GM19438 (cell line): ENCODE measurements at regions not wholly inside any gene's neighbourhood (a gene's known extent, or its start where the extent isn't known, plus 50 kb on each side); places are given as distances from the start of the nearest gene placed in this dataset.
A peak's percentile ranks its signal among the peaks of the same experiment; 100 is the strongest.

Experiments
- ATAC-seq: cut with Tn5 transposase; IDR thresholded peaks from one replicate; pipeline ENCODE4 v1.9.1; 2021; ENCODE audit warnings: low read depth; ENCODE audit not compliant: unreplicated experiment

DNA sequence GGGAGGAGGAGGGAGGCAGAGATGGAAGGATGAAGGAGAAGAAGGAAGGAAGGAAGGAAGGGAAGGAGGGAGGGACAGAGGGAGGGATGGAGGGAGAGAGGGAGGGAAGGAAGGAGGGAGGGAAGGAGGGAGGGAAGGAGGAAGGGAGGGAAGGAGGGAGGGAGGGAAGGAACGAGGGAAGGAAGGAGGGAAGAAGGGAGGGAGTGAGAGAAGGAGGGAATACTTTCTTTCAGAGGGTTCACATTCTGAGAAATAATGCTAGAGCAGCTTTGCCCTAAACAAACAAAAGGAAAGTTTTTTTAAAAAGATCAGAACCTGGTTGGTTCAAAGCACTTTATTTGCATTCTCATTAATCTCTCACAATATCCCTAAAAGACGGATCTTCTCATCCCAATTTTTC is 96.1 kb upstream of the NXT1 start:
- ATAC-seq, result no peak

DNA sequence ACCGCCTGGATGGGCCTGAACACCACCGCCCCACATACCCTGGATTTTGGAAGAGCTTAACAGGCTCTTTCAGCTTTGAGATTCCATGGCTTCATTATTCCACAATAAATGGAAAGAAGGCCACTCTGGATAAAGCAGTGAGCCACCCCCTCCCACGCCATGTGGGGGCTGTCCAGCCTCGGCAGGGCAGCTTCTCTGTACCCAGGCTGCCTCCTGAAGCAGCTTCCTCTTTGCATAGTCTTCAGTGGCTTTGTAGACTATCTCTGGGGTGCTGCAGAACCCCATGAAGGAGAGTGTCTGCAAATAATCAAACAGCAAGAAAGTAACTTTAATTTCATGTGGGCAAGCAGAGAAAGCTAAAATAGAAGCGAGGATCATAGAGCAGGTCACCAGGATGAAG is 96.6 kb upstream of the NXT1 start:
- ATAC-seq, result no peak

DNA sequence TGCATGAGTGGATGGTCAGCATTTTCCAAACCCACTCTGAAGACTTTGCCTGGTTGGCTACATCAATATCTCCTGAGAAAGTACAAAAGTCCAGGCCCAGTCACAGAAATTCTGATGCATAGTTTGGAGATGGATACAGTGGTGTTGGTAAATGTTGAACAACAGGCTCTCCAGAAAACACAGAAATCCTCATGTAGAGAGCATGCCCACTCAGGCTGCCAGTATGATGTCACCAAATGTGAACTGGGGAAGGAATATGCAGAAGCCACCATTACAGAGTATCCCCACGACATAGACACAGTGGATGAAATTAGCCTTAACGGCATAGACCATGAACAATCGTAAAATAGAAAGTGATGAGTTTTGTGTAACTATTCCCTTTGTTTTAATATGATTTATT is 97.1 kb upstream of the NXT1 start:
- ATAC-seq, result no peak

DNA sequence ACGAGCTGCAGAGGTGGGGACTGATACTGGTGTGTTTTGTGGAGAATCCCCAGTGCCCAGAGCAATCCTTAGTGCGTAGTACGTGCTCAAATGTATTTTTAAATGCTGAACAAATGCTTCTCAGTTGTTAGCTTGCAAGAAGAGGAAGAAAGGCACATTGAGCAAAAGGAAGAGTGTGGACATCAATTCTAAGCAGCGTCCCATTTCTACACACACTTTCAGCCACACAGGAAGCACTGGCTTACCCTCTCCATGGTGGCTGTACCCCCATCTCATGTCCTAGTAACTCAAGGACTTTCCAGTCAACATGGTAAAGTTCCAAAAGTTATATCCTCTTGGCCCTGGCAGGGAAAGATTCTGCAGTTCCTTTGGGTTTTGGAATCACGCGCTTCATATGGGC is 98.8 kb upstream of the NXT1 start:
- ATAC-seq, result no peak

DNA sequence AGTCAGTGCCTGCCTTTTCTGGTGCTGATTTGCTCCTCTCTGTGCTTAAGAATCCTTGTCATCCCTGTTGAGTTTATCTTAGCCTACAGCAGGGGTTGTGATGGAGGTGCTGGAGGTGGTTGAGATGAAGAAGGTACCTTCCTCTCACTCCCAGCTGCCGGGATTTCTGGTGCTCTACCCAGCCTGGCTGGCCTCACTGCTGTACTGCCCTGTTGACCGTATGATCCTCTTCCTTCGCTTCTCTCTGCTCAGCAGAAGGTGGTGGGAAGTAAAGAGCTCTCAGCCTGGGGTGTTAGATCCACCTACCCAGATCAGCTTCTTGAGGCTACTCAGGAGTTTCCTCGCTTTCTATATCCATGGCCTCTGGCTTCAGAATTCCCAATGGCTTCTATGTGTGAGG is 101.0 kb upstream of the NXT1 start:
- no peak for ATAC-seq

DNA sequence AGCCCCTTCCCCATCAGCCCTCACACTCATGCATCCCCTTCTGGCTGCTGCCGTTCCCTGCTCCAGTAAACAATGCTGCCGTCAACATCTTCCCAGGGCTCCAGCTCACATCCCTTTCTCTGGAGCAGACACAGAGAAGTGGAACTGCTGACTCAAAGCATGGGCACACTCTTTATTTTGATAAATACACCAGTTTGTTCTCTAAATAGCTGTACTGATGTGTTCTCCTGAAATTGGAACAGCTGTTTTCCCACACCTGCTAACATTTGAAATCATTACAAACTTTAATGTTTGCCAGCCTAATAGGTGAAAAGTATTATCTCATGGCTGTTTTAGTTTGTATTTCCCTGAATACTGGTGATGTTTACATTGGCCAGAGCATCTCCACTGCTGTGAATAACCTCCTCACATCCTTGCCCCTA is 102.1 kb upstream of the NXT1 start:
- no peak for ATAC-seq

DNA sequence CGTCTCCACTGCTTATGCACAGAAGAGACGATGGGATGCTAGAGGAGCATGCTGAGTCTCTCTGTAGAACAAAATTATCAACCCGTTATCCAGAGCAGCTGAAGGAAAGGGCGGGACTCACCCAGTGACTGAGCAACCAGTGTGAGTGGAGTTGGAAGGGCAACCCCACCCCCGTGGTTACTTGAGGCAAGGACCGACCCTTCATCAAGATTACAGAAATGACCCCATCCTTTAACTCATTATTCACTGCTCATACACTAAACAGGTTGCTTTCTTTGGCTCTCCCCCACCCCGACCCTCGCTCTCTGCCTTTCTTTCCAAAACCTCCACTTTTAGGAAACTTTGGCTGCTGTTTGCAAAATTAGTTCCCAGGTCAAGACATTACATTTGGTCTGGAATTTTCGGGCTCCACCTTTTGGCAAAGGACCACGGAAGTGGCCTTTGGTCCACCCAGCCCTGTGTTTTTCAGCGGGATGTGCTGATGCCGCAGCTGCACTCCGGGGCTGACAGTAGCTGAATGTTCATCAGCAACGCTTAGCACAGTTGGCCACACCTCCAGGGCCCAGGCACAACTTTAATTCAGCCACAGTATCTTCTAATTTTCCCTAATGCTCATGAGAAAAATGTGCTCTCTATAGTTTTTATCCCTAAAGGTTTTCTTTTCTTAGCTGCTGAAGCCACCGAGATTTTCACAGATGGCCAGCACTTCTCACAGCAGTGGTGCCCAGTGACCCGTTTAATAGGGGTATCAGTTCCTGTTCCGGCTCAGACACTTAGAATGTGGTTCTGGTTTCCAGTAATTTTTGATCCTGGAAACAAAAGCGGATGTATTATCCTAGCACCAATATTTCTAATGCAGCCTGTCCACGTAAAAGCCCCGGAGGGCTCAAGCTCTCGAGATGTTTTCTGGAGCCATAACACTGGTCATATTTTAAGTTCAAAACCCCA is 103.6 kb upstream of the NXT1 start:
- peak; percentile 59 for ATAC-seq

DNA sequence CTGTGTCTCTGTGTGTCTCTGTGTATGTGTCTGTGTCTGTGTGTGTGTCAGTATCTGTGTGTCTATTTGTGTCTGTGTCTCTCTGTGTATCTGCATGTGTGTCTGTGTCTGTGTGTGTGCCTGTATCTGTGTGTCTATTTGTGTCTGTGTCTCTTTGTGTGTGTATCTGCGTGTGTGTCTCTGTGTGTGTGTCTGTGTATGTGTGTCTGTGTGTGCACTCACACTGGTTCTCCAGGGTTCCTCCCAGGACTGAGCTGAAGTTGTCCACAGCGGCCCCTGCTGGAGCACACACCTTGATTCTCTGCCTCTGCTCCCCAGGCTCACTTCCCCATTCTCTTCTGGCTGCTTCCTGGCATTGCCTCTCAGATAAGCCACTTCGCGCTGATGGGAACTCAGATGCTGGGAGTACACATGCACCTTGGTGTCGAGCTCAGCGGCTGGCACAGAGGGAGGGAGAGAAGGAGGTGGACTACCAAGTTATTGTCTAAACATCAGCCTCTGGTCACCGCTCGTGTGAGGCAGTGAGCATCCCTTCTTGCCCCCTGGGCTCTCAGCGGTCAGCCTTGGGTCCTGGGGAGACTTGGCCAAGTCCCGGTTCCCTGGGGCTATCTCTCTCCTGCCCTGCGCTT is 104.9 kb upstream of the NXT1 start:
- ATAC-seq, result peak; percentile 82

DNA sequence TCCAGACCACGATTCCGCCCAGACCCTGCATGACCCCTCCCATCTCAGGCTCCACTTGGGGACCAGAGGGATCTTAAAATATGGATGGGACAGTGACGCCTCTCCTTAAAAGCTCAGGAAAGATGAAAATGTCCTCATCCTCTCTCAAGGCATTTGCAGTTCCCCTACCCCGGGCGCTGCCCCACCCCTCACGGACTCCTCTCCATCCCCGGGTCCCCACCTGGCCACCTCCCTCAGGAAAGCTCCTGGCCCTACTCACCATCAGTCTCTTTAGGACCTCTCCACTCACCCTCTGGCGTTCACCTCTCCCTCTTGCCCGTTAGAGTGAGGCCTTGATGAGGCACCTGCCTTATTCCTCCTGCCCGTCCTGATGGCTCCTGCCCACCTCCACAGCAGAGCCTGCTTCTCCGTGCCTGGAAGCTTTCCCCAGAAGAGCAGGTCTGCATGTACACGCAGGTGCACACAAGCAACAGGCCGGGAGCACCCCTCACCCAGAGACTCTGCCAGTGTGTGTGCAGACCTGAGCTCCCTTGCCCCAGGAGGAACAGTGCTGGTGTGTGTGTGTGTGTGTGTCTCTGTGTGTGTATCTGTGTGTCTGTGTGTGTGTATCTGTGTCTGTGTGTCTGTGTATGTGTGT is 105.6 kb upstream of the NXT1 start:
- ATAC-seq, result no peak

DNA sequence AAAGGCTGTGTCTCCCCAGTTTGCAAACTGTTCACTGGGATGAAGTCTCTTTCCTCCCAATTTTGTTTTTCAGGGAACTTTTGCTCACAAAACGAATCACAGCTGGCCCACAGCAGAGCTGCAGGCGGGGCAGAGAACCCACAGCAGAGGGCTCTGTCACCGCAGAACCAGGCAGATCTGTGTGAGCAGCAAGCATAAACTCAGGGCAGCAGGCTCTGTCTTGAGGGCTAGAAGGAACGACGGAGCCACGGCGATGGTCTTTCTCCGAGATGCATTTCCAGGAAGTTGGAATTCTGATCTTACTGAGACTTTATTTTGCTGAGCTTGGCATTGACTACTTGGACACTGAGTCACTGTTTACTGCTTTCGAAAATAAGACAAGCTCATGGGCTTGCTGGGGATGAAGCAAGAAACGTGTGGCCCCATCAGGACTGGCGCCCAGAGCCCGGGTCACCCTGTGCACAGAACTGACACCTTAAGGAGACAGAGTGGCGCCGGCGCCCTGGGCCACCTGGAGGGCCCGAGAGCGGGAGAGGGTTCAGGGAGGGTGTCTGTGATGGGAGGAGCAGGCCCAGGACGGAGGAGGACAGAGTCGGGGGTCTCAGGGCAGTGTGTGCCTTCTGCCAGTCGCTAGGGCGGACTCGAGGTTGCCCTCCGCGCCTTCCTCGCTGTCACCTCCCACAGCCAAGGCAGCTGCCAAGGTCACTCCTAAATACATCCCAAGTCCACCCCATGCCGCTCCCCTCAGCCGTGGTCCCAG is 106.3 kb upstream of the NXT1 start:
- no peak for ATAC-seq

DNA sequence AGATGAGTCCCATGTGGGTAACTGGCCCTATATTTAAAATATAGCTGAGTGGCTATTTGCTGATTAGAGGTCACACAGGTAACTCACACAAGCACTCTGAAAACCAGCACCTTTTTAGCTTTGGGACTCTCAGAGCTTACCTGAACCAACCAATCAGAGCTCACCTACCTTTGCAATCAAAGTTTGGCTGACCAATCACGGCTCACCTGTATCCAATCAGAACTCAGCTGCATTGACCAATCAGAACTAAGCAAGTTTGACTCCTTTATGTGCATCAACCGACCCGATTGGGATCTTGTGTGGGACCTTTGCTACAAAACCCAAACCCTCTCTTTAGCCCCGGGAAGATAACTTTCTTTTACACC is 106.8 kb upstream of the NXT1 start:
- ATAC-seq, result no peak

DNA sequence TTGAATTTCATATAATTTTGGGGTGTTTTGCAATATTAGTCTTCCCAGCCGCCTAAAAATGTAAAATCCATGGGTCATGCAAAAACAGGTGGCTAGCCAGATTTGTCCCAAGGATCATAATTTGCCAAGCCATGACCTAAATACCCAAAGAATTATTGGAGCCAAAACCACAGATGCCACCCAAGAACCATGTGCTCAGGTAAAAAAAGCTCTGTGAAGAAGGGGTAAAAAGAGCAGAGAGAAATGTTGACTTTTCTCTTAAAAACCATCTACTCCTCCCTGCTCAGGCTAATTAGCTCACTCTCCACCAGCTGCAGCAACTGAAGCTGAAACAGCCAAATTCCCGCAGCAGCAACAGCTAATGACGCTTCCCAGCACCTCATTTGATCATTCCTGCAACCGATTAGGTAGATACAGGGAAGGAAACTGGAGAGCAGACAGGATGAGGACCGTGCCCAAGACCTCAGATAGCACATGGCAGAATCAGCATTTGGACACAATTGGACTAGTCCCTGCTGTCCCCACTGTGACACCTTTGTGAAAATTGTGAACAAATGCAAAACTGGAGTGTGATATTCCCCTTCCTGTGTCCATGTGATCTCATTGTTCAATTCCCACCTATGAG is 107.9 kb upstream of the NXT1 start:
- no peak for ATAC-seq

DNA sequence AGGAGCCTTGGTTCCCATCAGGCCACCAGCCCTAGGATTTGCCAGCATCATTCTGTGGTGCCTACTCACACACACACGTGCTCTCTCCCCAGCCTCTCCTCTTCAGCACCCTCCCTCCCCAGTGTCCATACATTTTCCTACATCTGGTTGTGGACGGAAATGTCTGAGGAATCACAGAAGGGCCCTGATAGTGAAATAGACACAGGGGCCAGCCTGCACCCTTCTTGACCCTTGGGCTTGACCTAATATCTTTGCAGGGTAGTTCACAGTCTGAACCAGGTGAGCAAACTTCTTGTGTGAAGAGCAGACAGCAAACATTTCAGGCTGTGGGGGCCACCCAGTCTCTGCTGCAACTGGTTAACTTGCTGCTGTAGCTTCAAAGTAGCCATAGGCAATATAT is 108.5 kb upstream of the NXT1 start:
- ATAC-seq, result no peak

DNA sequence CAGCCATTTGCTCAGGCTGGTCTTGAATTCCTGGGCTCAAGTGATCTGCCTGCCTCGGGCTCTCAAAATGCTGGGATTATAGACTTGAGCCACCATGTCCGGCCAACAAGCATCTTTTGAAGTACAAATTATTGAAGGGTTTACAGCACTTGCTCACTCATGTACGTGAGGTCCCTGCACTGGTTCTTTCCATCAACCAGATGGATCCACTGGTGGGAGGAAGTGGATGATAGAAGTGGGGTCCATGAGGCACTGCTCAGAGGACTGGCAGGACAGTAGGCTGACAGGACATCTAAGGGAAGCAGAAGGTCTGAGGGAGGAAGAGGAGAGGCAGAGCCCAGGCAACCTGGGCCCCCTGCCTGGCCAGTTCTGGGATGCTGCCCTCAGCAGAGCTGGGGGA is 109.2 kb upstream of the NXT1 start:
- no peak for ATAC-seq

DNA sequence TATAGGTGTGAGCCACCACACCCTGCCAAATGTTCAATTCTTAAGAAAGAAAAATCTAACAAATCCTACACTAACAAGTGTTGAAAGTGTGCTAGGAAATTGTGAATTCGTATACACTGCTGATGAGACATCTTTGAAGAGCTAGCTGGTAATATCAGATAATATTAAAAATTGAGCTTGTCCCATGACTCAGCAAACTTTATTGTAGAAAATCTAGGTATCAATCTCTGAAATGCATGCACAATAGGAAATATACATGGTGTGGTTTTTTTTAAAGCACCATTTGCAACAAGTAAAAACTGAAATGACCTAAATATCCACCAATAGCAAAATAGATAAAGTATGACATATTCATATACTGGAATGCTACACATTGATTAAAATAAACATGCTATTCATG is 110.1 kb upstream of the NXT1 start:
- no peak for ATAC-seq

DNA sequence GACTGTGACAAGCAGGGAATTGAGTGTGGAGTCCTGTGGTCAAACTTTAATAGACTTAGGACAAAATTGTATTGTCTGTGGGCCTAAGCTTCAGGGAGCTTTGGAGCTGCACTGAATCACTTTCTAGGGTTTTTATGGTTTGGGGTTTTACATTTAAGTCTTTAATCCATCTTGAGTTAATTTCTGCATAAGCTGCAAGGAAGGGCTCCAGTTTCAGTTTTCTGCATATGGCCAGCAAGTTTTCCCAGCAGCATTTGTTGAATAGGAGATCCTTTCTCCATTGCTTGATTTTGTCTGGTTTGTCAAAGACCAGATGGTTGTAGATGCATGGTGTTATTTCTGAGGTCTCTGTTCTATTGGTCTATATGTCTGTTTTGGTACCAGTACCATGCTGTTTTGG is 113.4 kb upstream of the NXT1 start:
- no peak for ATAC-seq

DNA sequence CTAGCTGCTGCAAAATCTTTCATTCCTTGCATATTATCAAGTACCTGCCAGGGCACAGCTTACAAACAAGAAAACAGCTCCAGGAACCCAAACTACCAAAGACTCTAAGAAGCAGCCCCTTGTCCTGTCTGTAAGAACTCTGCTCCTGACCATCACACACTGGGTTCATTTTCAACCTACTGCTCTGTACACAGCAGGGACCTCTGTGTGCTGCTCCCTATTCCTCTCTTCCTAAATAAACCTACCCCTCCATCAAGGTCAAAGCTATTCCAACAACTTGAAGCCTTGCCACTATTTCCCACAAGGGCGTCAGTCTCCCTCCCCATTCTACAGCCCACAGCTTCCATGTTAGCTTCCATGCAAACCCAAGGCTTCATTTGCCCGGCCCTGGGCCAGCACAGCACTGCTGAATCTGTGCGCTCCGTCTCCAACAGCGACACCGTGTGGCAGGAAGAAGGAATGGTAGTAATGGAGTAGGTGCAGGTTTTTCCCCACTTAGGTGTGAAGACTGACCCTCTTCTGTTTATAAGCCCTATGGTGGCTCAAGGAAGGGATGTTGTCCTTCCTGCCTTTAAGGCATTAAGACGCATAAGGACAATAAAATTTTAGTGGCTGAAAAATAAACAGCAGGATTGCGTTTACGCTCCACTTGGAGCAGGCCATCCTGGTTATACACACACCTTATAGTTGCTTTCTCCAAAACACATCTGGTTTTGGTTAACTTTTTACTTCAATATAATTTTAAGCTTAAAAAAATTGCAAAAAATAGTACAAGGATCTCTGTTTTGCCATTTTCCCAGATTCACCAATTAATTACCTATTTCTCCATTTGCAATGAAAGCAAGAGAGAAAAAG is 115.2 kb upstream of the NXT1 start:
- peak; percentile 74 for ATAC-seq

DNA sequence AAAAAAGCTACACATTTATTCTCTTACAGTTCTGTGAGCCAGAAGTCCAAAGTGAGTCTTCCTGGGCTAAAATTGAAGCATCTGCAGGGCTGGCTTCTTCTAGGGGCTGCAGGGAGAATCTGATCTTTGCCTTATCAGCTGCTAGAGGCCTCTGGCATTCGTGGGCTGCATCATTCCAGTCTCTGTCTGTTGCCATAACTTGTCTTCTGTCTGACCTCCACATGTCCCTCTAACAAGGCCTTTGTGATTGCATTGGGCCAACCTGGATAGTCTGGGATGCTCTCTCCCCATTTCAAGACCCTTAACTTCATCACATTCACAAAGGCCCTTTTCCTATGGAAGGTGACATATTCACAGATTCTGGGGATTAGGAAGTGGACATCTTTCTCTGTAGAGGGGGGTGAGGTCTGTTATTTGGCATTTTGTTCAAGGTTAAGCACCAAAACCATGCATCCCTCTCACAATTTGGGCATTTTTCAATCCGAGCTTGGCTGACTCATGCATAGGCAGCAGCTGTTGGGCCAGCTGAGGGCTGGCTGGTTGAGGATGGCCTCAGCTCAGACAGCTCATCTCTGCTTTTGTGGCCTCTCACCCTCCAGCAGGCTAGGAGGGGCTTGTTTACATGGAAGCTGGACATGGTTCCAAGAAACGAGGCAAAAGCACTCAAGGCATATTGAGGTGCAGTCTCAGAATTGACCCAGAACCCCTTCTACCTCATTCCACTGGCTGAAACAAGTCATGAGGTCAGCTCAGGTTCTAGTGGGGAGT is 116.1 kb upstream of the NXT1 start:
- ATAC-seq, result no peak

DNA sequence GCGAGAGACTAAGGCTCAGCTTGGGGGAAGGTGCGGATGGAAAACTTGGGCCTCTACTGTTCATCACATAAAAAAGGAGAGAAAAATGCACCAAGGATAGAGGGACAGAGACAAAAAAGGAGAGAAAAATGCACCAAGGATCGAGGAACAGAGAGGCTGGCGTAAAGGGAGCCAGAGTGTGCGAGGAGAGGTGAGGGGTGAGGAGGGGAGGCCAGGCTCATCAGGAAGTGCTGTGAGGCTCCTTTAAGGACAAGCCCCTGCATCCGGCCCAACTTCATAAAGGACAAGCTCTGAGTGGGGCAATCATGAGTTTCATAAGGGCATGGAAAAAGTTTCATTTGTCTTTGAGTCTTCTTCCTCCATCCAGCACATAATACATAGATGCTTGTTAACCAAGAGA is 117.2 kb upstream of the NXT1 start:
- no peak for ATAC-seq
